Bone marrow (tissue), 2 donors: ENCODE measurements at regions not wholly inside any gene's neighbourhood (a gene's known extent, or its start where the extent isn't known, plus 50 kb on each side); places are given as distances from the start of the nearest gene placed in this dataset.

Experiments used
- DNase-seq, 2 donors: peaks; one replicate each; lab custom pipeline; 2025; lab: John Stamatoyannopoulos, UW

- DNase-seq = no peak
Measured at GRCh38 chr6:9482030-9482738, 932.7 kb downstream of the TFAP2A start.

GRCh38 chr6:9481292-9482029 lies 933.4 kb downstream of the TFAP2A start:
- no peak for DNase-seq

- DNase-seq = no peak
Measured at GRCh38 chr6:9468277-9468676, 946.6 kb downstream of the TFAP2A start.

GRCh38 chr6:9467741-9468140 lies 947.1 kb downstream of the TFAP2A start:
- no peak for DNase-seq

- DNase-seq = no peak
Measured at GRCh38 chr6:9464583-9464982, 950.3 kb downstream of the TFAP2A start.

GRCh38 chr6:9463311-9463710 lies 951.6 kb downstream of the TFAP2A start:
- DNase-seq = no peak

- DNase-seq = no peak
Measured at GRCh38 chr6:9461188-9461587, 953.7 kb downstream of the TFAP2A start.

- DNase-seq = no peak
Measured at GRCh38 chr6:9458424-9458823, 956.5 kb downstream of the TFAP2A start.

- no peak for DNase-seq
Measured at GRCh38 chr6:9455864-9456658, 958.8 kb downstream of the TFAP2A start.

GRCh38 chr6:9439621-9440330 lies 975.1 kb downstream of the TFAP2A start:
- no peak for DNase-seq

- no peak for DNase-seq
Measured at GRCh38 chr6:9437836-9438235, 977.0 kb downstream of the TFAP2A start.

GRCh38 chr6:9435281-9435680 lies 979.6 kb downstream of the TFAP2A start:
- no peak for DNase-seq

- DNase-seq = no peak
Measured at GRCh38 chr6:9431945-9432344, 982.9 kb downstream of the TFAP2A start.

- DNase-seq = no peak
Measured at GRCh38 chr6:9428421-9429172, 986.3 kb downstream of the TFAP2A start.

- no peak for DNase-seq
Measured at GRCh38 chr6:9422138-9422537, 986.8 kb upstream of the SLC35B3 start.

- no peak for DNase-seq
Measured at GRCh38 chr6:9420316-9421015, 985.1 kb upstream of the SLC35B3 start.

- DNase-seq = no peak
Measured at GRCh38 chr6:9417400-9417799, 982.1 kb upstream of the SLC35B3 start.

GRCh38 chr6:9412951-9413559 lies 977.7 kb upstream of the SLC35B3 start:
- peak in 1 of 2 donors; percentile 2 for DNase-seq

- DNase-seq = no peak
Measured at GRCh38 chr6:9409126-9409525, 973.8 kb upstream of the SLC35B3 start.

GRCh38 chr6:9408402-9409117 lies 973.2 kb upstream of the SLC35B3 start:
- no peak for DNase-seq
